Esophagus (tissue), 2 donors: ENCODE measurements at regions not wholly inside any gene's neighbourhood (a gene's known extent, or its start where the extent isn't known, plus 50 kb on each side); places are given as distances from the start of the nearest gene placed in this dataset.

Source experiments
- H3K27ac ChIP-seq, 2 donors: one replicate each; pipeline ENCODE4 v1.5.1; 2013; ENCODE audit warnings: low read depth in 2 of 2, mild to moderate bottlenecking in 2 of 2, inconsistent platforms in 1 of 2, low read length in 1 of 2, moderate library complexity in 1 of 2
- H3K27me3 ChIP-seq, 2 donors: one replicate each; pipeline ENCODE4 v1.6.1; 2013; ENCODE audit warnings: low read length in 2 of 2, control low read depth in 1 of 2, mild to moderate bottlenecking in 1 of 2; ENCODE audit not compliant: insufficient read depth in 2 of 2, control insufficient read depth in 1 of 2
- H3K36me3 ChIP-seq, 2 donors: one replicate each; pipeline ENCODE4 v1.6.1; 2013; ENCODE audit warnings: low read length in 1 of 2; ENCODE audit not compliant: control insufficient read depth in 2 of 2, insufficient read depth in 2 of 2
- H3K4me1 ChIP-seq, 2 donors: one replicate each; pipeline ENCODE4 v1.6.1; 2013; ENCODE audit warnings: low read length in 1 of 2; ENCODE audit not compliant: control insufficient read depth in 2 of 2, insufficient read depth in 2 of 2
- H3K4me3 ChIP-seq, 2 donors: one replicate each; pipeline ENCODE4 v1.5.1; 2013; ENCODE audit warnings: low read length in 2 of 2, mild to moderate bottlenecking in 2 of 2, low read depth in 1 of 2, moderate library complexity in 1 of 2
- H3K9me3 ChIP-seq, 2 donors: one replicate each; pipeline ENCODE4 v1.6.1; 2013; ENCODE audit warnings: mild to moderate bottlenecking in 2 of 2, low read depth in 1 of 2, low read length in 1 of 2, moderate library complexity in 1 of 2; ENCODE audit not compliant: control insufficient read depth in 2 of 2, insufficient read depth in 1 of 2
- WGBS, 2 donors: extraction: QIAGEN DNeasy Blood & Tissue Kit; methylation state at CpG; one replicate each; pipeline ENCODE4 v1.1.7; 2013; 5-methylcytosine and 5-hydroxymethylcytosine counted together
- donor health status: healthy with polysubstance abuse.
- donor health status: Bipolar disorder and iron deficiency.

DNA sequence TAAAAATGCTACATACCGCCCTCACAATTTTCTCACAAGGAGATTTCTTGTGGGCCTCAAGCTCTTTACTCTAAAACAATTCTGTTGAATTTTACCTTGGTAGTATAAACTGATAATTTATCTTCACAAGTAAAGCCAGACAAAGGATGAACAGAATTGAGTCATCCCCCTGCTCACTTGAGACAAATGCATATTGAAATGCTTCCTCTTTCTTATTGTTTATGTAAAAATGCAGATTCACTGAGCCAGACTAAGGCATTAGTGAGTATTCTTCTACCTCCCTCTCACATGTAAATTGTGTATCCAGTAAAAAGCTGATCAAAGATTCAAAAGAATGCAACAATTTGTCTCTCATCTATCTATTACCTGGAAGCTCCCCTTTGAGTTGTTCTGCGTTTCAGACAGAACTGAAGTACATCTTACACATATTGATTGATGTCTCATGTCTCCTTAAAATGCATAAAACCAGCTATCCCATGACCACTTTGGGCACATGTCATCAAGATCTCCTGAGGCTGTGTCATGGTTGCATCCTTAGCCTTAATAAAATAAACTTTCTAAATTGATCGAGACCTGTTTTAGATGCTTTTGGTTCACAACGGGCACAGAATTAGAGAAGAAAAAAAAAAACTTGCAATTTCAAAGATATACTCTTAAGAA, 743.1 kb upstream of the B3GALT2 start:
- H3K4me3 ChIP-seq, result no peak overlapping the region
- no peaks in the 10 kb centered on the region for H3K4me1 ChIP-seq
- H3K27ac ChIP-seq, result no peak overlapping the region
- peaks cover 3 to 7% of the 10 kb centered on the region in 2 donors for H3K9me3 ChIP-seq
- no peaks in the 10 kb centered on the region for H3K27me3 ChIP-seq
- no peaks in the 10 kb centered on the region for H3K36me3 ChIP-seq
- 77 to 81% methylated on average over 4 of the region's 4 CpGs for WGBS, 2 donors

DNA sequence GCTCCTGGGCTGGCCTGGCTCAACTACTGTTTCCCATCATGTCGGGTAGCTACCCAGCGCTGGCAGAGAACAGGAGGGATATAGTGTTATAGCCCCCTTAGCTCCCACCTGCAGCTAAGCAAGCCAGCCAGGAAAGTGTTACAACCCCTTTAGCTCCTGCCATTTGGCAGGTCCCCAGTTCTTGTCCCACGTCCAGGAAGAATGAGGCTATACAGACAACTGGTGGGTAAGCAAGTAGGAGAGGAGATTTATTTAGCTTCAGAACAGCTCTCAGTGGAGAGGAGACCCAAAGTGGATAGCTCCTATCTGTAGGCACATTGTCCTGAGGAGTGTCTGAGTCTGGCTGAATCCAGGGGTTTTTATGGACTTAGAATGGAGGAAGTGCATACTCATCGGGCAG, 741.1 kb upstream of the B3GALT2 start:
- WGBS, 2 donors, result 51 to 54% methylated on average over 4 of the region's 4 CpGs
- no peak overlapping the region for H3K27ac ChIP-seq

GRCh38 chr1:193926956-193927355, 740.5 kb upstream of the B3GALT2 start:
- Histone ChIP-seq H3K4me1 (no peaks in the 10 kb centered on the region), H3K27me3 (no peaks in the 10 kb centered on the region), H3K4me3 (no peak overlapping the region), H3K27ac (no peak overlapping the region), H3K36me3 (no peaks in the 10 kb centered on the region), H3K9me3 (peaks cover 3 to 7% of the 10 kb centered on the region in 2 donors)
- 79 to 93% methylated on average over 7 of the region's 7 CpGs for WGBS, 2 donors

More for the DNA sequence above, 741.1 kb upstream of the B3GALT2 start:
- no peaks in the 10 kb centered on the region for H3K27me3 ChIP-seq
- H3K4me1 ChIP-seq, result no peaks in the 10 kb centered on the region
- H3K36me3 ChIP-seq, result no peaks in the 10 kb centered on the region
- H3K9me3 ChIP-seq, result peaks cover 3 to 7% of the 10 kb centered on the region in 2 donors
- H3K4me3 ChIP-seq, result no peak overlapping the region

DNA sequence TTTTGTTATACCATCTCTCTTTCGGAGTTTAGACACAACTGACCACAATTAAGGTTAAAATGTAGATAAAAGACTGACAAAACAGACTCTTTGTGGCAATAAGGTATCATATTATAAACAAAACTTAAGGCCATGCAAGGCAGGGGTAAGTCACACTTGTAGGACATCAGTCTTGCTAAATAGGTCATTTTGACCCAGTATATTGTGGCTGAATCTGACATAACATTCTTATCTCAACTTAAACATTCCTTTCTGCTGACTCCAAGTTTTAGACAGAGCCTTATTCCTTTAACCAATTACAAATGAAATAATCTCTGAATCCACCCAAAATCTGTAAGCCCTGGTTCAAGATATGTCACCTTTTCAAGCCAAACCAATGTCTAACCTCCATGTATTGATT, 733.4 kb upstream of the B3GALT2 start:
- no peaks in the 10 kb centered on the region for H3K4me1 ChIP-seq
- no peaks in the 10 kb centered on the region for H3K36me3 ChIP-seq
- H3K9me3 ChIP-seq, result no peaks in the 10 kb centered on the region
- H3K27ac ChIP-seq, result no peak overlapping the region
- WGBS, 2 donors, result 75 to 81% methylated on average over 1 of the region's 1 CpG
- H3K4me3 ChIP-seq, result no peak overlapping the region
- no peaks in the 10 kb centered on the region for H3K27me3 ChIP-seq

GRCh38 chr1:193916452-193916851, 730.0 kb upstream of the B3GALT2 start:
- WGBS, 2 donors, result 82% methylated on average over 1 of the region's 1 CpG
- H3K9me3 ChIP-seq, result no peaks in the 10 kb centered on the region
- H3K27me3 ChIP-seq, result no peaks in the 10 kb centered on the region

GRCh38 chr1:193914871-193915270, 728.5 kb upstream of the B3GALT2 start:
- no peak overlapping the region for H3K27ac ChIP-seq
- H3K4me1 ChIP-seq, result no peaks in the 10 kb centered on the region
- H3K4me3 ChIP-seq, result no peak overlapping the region
- H3K9me3 ChIP-seq, result no peaks in the 10 kb centered on the region
- 90 to 94% methylated on average over 3 of the region's 3 CpGs for WGBS, 2 donors
- no peaks in the 10 kb centered on the region for H3K36me3 ChIP-seq
- no peaks in the 10 kb centered on the region for H3K27me3 ChIP-seq

More at GRCh38 chr1:193916452-193916851, 730.0 kb upstream of the B3GALT2 start:
- no peaks in the 10 kb centered on the region for H3K4me1 ChIP-seq
- no peak overlapping the region for H3K27ac ChIP-seq
- no peaks in the 10 kb centered on the region for H3K36me3 ChIP-seq
- no peak overlapping the region for H3K4me3 ChIP-seq

DNA sequence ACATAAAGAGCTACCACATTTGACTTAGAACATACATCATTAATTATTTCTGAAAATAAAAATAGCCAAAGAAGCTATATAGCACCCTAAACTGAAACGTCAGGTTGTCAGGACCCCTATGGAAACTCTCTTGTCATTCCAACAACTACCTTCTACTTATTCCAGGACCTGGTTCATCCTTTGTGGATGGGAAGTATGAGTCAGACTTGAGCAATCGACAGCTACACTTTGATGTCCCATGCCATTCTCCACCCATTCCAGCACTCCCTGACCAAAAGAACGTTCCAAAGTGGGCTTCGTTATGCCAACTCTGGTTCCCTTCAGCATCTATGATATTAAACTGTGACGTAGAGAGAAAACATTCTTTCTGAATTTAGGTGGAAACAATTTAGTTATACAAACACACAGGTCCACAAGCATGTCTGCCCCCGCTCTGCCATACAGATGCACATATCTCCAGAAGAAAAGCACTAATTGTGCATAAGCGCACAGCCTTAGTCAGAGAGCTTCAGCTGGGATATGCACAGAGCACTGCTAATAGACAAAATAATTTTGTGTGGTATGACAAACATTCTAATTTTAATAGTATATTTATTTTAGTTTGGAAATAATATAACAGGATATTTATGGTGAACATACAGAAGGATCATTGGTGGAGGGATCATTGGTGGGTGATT, 723.1 kb upstream of the B3GALT2 start:
- Histone ChIP-seq H3K27me3 (no peaks in the 10 kb centered on the region), H3K9me3 (no peaks in the 10 kb centered on the region), H3K27ac (no peak overlapping the region), H3K4me3 (no peak overlapping the region), H3K36me3 (no peaks in the 10 kb centered on the region), H3K4me1 (no peaks in the 10 kb centered on the region)
- WGBS, 2 donors, result 71 to 72% methylated on average over 7 of the region's 7 CpGs

DNA sequence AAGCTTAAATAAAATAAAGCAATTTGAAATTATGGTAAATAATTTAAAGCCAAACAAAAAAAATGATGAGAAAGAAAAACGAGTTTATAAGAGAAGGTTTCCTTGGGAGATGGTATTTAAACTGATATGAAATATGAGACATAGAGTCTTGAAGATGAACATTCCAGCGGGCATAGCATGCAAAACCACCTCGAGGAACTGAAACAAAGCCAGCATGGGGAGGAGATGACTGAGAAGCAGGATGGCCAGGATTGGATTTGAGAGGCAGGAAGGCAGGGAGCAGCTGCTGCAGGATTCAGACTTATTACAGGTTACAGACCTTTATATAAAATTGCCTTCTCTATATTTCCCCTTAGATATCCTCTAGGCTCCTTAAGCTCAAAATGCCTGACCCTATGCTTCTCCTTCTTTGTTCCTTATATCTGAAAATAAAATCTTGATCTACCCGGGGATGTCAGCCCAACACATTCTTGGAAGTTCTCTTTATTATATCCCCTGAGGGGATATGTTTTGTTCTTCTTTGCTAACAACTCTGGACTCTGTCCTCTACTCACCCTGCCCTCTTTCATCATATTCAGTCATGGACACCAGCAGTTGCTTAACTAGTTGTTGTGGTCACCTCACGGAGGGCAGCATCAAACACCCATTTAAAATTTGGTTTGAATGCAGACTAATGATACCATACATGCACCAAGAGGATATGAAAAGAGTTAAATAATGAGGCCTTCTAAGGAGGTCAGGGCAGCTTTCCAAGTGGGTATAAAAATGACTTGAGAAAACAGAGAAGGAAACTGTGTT, 719.1 kb upstream of the B3GALT2 start:
- no peaks in the 10 kb centered on the region for H3K4me1 ChIP-seq
- H3K4me3 ChIP-seq, result no peak overlapping the region
- no peaks in the 10 kb centered on the region for H3K36me3 ChIP-seq
- H3K9me3 ChIP-seq, result no peaks in the 10 kb centered on the region
- H3K27ac ChIP-seq, result no peak overlapping the region
- WGBS, 2 donors, result 63 to 69% methylated on average over 5 of the region's 5 CpGs
- H3K27me3 ChIP-seq, result no peaks in the 10 kb centered on the region

- Histone ChIP-seq H3K27me3 (no peaks in the 10 kb centered on the region), H3K4me1 (no peaks in the 10 kb centered on the region), H3K4me3 (no peak overlapping the region), H3K36me3 (no peaks in the 10 kb centered on the region), H3K9me3 (no peaks in the 10 kb centered on the region), H3K27ac (no peak overlapping the region)
- WGBS, 2 donors, result 72 to 80% methylated on average over 2 of the region's 2 CpGs
Observed at GRCh38 chr1:193891788-193892187, 705.4 kb upstream of the B3GALT2 start.
